Urinary bladder (tissue), 3 donors: ENCODE measurements at regions not wholly inside any gene's neighbourhood (a gene's known extent, or its start where the extent isn't known, plus 50 kb on each side); places are given as distances from the start of the nearest gene placed in this dataset.
"Not testable (repeated sequence)": the region's sequence is repeated elsewhere in the genome, so short reads cannot be mapped to it uniquely, and the experiment has no call there.

Source experiments
- DNase-seq: peaks from one replicate; pipeline ENCODE4 v3.0.0-alpha.2; 2015; ENCODE audit errors: extremely low spot score
- H3K27ac ChIP-seq: one replicate; pipeline ENCODE4 v1.5.1; 2013; ENCODE audit warnings: low read depth, mild to moderate bottlenecking, moderate library complexity
- H3K36me3 ChIP-seq: one replicate; pipeline ENCODE4 v1.6.1; 2013; ENCODE audit warnings: mild to moderate bottlenecking, moderate library complexity; ENCODE audit not compliant: insufficient read depth
- H3K4me1 ChIP-seq: one replicate; pipeline ENCODE4 v1.6.1; 2013; ENCODE audit warnings: mild to moderate bottlenecking, moderate library complexity; ENCODE audit not compliant: insufficient read depth
- H3K4me3 ChIP-seq: one replicate; pipeline ENCODE4 v1.5.1; 2013; ENCODE audit warnings: low read depth, low read length
- WGBS: extraction: QIAGEN DNeasy Blood & Tissue Kit; methylation state at CpG from one replicate; pipeline ENCODE4 v1.1.7; 2013; 5-methylcytosine and 5-hydroxymethylcytosine counted together
- donor health status: healthy with polysubstance abuse.
- donor health status: healthy.

- 84% methylated on average over 3 of the region's 3 CpGs for WGBS
- no peak for DNase-seq
- Histone ChIP-seq H3K27ac (no peak overlapping the region), H3K36me3 (no peaks in the 10 kb centered on the region), H3K4me3 (no peak overlapping the region), H3K4me1 (no peaks in the 10 kb centered on the region)
Observed at GRCh38 chr3:101151286-101151913, 158.2 kb upstream of the ABI3BP start.

DNA sequence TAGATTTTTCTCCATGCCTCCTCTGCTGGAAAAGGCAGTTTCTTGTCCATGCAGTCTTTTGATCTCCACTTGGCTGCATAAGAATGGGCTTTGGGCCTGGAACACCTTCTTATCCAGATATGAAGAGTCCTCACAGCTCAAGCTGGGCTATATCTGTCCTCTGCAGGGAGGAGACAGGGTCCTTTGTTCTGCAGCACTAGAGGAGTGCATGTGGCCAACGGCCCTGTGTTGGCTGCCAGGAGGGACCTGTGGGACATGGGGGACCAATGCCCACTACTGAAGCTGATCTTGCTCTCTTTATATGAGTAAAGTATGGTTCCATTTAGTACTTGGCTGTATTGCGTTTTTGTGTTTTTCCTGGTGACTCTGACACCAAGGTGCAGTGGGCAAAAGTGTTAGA is 157.3 kb upstream of the ABI3BP start:
- Histone ChIP-seq H3K27ac (no peak overlapping the region), H3K36me3 (no peaks in the 10 kb centered on the region), H3K4me1 (no peaks in the 10 kb centered on the region), H3K4me3 (no peak overlapping the region)
- WGBS = 88% methylated on average over 2 of the region's 2 CpGs
- no peak for DNase-seq

- DNase-seq = no peak
- no peak overlapping the region for H3K4me3 ChIP-seq
- no peak overlapping the region for H3K27ac ChIP-seq
- 64% methylated on average over 2 of the region's 2 CpGs for WGBS
- H3K36me3 ChIP-seq = no peaks in the 10 kb centered on the region
- H3K4me1 ChIP-seq = no peaks in the 10 kb centered on the region
Observed at GRCh38 chr3:101149707-101150106, 156.5 kb upstream of the ABI3BP start.

- H3K4me1 ChIP-seq = no peaks in the 10 kb centered on the region
- H3K27ac ChIP-seq = no peak overlapping the region
- no peak for DNase-seq
- WGBS = 68% methylated on average over 1 of the region's 1 CpG
- H3K36me3 ChIP-seq = no peaks in the 10 kb centered on the region
- no peak overlapping the region for H3K4me3 ChIP-seq
Observed at GRCh38 chr3:101149251-101149650, 156.0 kb upstream of the ABI3BP start.

DNA sequence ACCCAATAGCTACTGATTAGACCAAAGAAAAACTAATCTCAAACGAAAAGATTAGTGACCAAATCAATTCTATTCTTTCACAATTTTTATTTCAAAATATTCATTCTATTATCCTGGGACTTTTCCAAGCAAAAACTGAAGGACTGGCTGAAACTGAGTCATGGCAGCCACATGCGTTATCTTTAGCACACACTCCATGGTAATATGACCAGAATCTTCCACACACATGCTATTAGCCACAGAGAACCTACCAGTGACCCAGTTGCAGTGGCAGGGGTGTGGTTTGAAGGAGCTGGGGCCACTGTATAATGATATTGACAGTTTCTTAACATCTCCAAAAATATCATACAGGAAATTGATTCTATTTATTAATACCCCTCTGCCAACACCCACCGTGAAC is 154.8 kb upstream of the ABI3BP start:
- Histone ChIP-seq H3K36me3 (no peaks in the 10 kb centered on the region), H3K4me1 (no peaks in the 10 kb centered on the region), H3K4me3 (no peak overlapping the region), H3K27ac (no peak overlapping the region)
- DNase-seq = no peak
- WGBS = 91% methylated on average over 3 of the region's 3 CpGs

GRCh38 chr3:101146946-101147345 is 153.7 kb upstream of the ABI3BP start:
- no peak overlapping the region for H3K27ac ChIP-seq
- no peaks in the 10 kb centered on the region for H3K36me3 ChIP-seq
- no peak overlapping the region for H3K4me3 ChIP-seq
- WGBS = 76% methylated on average over 2 of the region's 2 CpGs
- no peaks in the 10 kb centered on the region for H3K4me1 ChIP-seq
- no peak for DNase-seq

- H3K4me3 ChIP-seq = no peak overlapping the region
- H3K36me3 ChIP-seq = no peaks in the 10 kb centered on the region
- H3K27ac ChIP-seq = no peak overlapping the region
- DNase-seq = no peak
- 91% methylated on average over 3 of the region's 3 CpGs for WGBS
- H3K4me1 ChIP-seq = no peaks in the 10 kb centered on the region
Observed at GRCh38 chr3:101144105-101144504, 150.9 kb upstream of the ABI3BP start.

GRCh38 chr3:101143012-101143411 is 149.8 kb upstream of the ABI3BP start:
- 77% methylated on average over 3 of the region's 3 CpGs for WGBS

GRCh38 chr3:101142160-101142559 is 148.9 kb upstream of the ABI3BP start:
- Histone ChIP-seq H3K4me1 (no peaks in the 10 kb centered on the region), H3K27ac (no peak overlapping the region), H3K4me3 (no peak overlapping the region), H3K36me3 (no peaks in the 10 kb centered on the region)
- WGBS = 87% methylated on average over 2 of the region's 2 CpGs
- no peak for DNase-seq

More at GRCh38 chr3:101143012-101143411, 149.8 kb upstream of the ABI3BP start:
- Histone ChIP-seq H3K4me3 (no peak overlapping the region), H3K27ac (no peak overlapping the region), H3K4me1 (no peaks in the 10 kb centered on the region), H3K36me3 (no peaks in the 10 kb centered on the region)
- no peak for DNase-seq

GRCh38 chr3:101141135-101141534 is 147.9 kb upstream of the ABI3BP start:
- Histone ChIP-seq H3K4me1 (no peaks in the 10 kb centered on the region), H3K4me3 (no peak overlapping the region), H3K27ac (no peak overlapping the region), H3K36me3 (no peaks in the 10 kb centered on the region)
- no peak for DNase-seq
- WGBS = 75% methylated on average over 1 of the region's 1 CpG

GRCh38 chr3:101138817-101139216 is 145.6 kb upstream of the ABI3BP start:
- no peak for DNase-seq
- Histone ChIP-seq H3K27ac (no peak overlapping the region), H3K4me3 (no peak overlapping the region), H3K4me1 (no peaks in the 10 kb centered on the region), H3K36me3 (no peaks in the 10 kb centered on the region)
- WGBS = 41% methylated on average over 1 of the region's 1 CpG

- DNase-seq = no peak
- H3K4me3 ChIP-seq = no peak overlapping the region
- WGBS = 95% methylated on average over 7 of the region's 7 CpGs
- H3K4me1 ChIP-seq = no peaks in the 10 kb centered on the region
- H3K36me3 ChIP-seq = no peaks in the 10 kb centered on the region
- no peak overlapping the region for H3K27ac ChIP-seq
Observed at GRCh38 chr3:101134331-101134730, 141.1 kb upstream of the ABI3BP start.

GRCh38 chr3:101133652-101134051 is 140.4 kb upstream of the ABI3BP start:
- H3K4me3 ChIP-seq = no peak overlapping the region
- H3K4me1 ChIP-seq = no peaks in the 10 kb centered on the region
- no peak for DNase-seq
- WGBS = 76% methylated on average over 1 of the region's 1 CpG
- no peaks in the 10 kb centered on the region for H3K36me3 ChIP-seq
- no peak overlapping the region for H3K27ac ChIP-seq

DNA sequence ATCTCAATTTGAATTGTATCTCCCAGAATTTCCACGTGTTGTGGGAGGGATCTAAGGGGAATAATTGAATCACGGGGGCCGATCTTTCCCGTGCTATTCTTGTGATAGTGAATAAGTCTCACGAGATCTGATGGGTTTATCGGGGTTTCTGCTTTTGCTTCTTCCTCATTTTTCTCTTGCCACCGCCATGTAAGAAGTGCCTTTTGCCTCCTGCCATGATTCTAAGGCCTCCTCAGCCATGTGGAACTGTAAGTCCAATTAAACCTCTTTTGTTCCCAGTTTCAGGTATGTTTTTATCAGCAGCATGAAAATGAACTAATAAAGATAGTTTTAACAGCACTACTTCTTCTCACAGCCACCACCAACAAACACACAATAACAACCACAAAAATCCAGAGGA is 140.0 kb upstream of the ABI3BP start:
- not testable (repeated sequence) for H3K4me3 ChIP-seq, DNase-seq, H3K4me1 ChIP-seq, H3K36me3 ChIP-seq, H3K27ac ChIP-seq
- 97% methylated on average over 7 of the region's 7 CpGs for WGBS

DNA sequence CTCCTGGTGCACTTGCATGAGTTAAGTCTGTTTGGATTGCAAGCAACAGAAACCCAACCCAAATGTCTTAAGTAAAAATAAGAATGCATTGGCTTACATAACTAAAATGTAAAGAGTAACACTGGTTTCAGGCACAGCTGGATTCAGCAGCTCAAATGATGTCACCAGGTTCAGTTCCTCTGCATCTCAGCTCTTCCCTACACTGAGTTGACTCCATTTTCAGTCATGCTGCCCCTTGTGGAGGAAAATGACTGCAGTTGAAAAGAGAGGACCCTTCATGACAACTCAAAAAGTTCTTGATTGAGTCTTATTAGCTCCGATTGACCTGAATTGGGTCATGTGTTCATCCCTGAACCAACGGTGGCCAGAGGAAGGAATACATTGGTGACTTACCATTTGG is 138.5 kb upstream of the ABI3BP start:
- DNase-seq = no peak
- no peaks in the 10 kb centered on the region for H3K4me1 ChIP-seq
- H3K27ac ChIP-seq = no peak overlapping the region
- no peak overlapping the region for H3K4me3 ChIP-seq
- H3K36me3 ChIP-seq = no peaks in the 10 kb centered on the region
- 74% methylated on average over 2 of the region's 2 CpGs for WGBS
